K562 (cell line): ENCODE measurements at regions not wholly inside any gene's neighbourhood (a gene's known extent, or its start where the extent isn't known, plus 50 kb on each side); places are given as distances from the start of the nearest gene placed in this dataset.

Experiments
- ARHGAP35 ChIP-seq: fragments of 450-650 bp; IDR thresholded peaks from 2 replicates; pipeline ENCODE4 v1.6.1; 2018; ENCODE audit not compliant: partially characterized antibody
- ASH1L ChIP-seq: fragments of 450-650 bp; IDR thresholded peaks from 2 replicates; pipeline ENCODE4 v1.6.1; 2018; ENCODE audit warnings: borderline replicate concordance, mild to moderate bottlenecking, low read depth; ENCODE audit not compliant: partially characterized antibody
- BDP1 ChIP-seq: IDR thresholded peaks from 3 replicates; pipeline ENCODE4 v1.6.1; 2011; ENCODE audit not compliant: insufficient read length, insufficient read depth
- CEBPB ChIP-seq: fragments of 450-650 bp; IDR thresholded peaks from 2 replicates; pipeline ENCODE4 v1.6.1; 2016; ENCODE audit warnings: missing genetic modification characterization, missing compliant biosample characterization
- DACH1 ChIP-seq: fragments of 450-650 bp; IDR thresholded peaks from 2 replicates; pipeline ENCODE4 v1.6.1; 2018; ENCODE audit not compliant: partially characterized antibody
- EP300 ChIP-seq: IDR thresholded peaks from 2 replicates; pipeline ENCODE4 v1.6.1; 2012; ENCODE audit warnings: low read length, improper control_type of control experiment
- ERF ChIP-seq: fragments of 450-650 bp; formaldehyde crosslinking; IDR thresholded peaks from 2 replicates; pipeline ENCODE4 v1.4.0; 2020; ENCODE audit warnings: mild to moderate bottlenecking, mixed read lengths
- ETV6 ChIP-seq, 3 experiments: fragments of 150-350 bp in 1 of 3; sonication (generic) in 1 of 3; formaldehyde crosslinking in 1 of 3; IDR thresholded peaks; 2 replicates each; pipeline versions ENCODE4 v1.6.1 to v1.8.0; 2014 to 2022; ENCODE audit warnings: borderline replicate concordance in 2 of 3, low read depth in 2 of 3, antibody characterized with exemption in 1 of 3, low read length in 1 of 3, mild to moderate bottlenecking in 1 of 3, missing genetic modification reagents in 1 of 3
- FOS ChIP-seq: IDR thresholded peaks from 3 replicates; pipeline ENCODE4 v1.6.1; 2011; ENCODE audit not compliant: insufficient read length; ENCODE audit errors: extremely low read depth
- FOXA3 ChIP-seq, 2 experiments: fragments of 450-650 bp in 1 of 2; sonication (generic) in 1 of 2; formaldehyde crosslinking; IDR thresholded peaks in 1 of 2; conservative IDR thresholded peaks in 1 of 2; 2 replicates each; pipeline versions ENCODE4 v1.4.0 to v1.8.0; 2020 to 2022; ENCODE audit warnings: mild to moderate bottlenecking in 2 of 2, missing genetic modification reagents in 1 of 2
- GABPA ChIP-seq: fragments of 200-800 bp; sonication (Bioruptor generic); conservative IDR thresholded peaks from 2 replicates; pipeline ENCODE4 v1.6.1; 2016; ENCODE audit warnings: low read depth, missing genetic modification characterization, missing compliant biosample characterization
- HNRNPK ChIP-seq: fragments of 200-400 bp; formaldehyde crosslinking; IDR thresholded peaks from one replicate; pipeline ENCODE4 v1.6.1; 2018; ENCODE audit warnings: mild to moderate bottlenecking, low read depth, low read length; ENCODE audit not compliant: poor library complexity, severe bottlenecking
- NR1H2 ChIP-seq: sonication (generic); formaldehyde crosslinking; IDR thresholded peaks from 2 replicates; pipeline ENCODE4 v1.4.0; 2020; ENCODE audit warnings: mild to moderate bottlenecking, missing genetic modification reagents
- NR2C1 ChIP-seq, 2 experiments: fragments of 450-650 bp; IDR thresholded peaks; 2 replicates each; pipeline ENCODE4 v1.6.1; 2017; ENCODE audit warnings: mild to moderate bottlenecking in 2 of 2, antibody characterized with exemption in 1 of 2, inconsistent platforms in 1 of 2, missing compliant biosample characterization in 1 of 2, missing genetic modification characterization in 1 of 2
- POU5F1 ChIP-seq: fragments of 150-350 bp; IDR thresholded peaks from 2 replicates; pipeline ENCODE4 v1.6.1; 2014; ENCODE audit warnings: borderline replicate concordance, low read length, low read depth, mild to moderate bottlenecking; ENCODE audit not compliant: partially characterized antibody
- RBM34 ChIP-seq: fragments of 200-400 bp; formaldehyde crosslinking; IDR thresholded peaks from 2 replicates; pipeline ENCODE4 v1.6.1; 2018; ENCODE audit warnings: low read length, borderline replicate concordance; ENCODE audit not compliant: insufficient read depth
- TSC22D4 ChIP-seq: fragments of 450-650 bp; IDR thresholded peaks from 2 replicates; pipeline ENCODE4 v1.6.1; 2016; ENCODE audit warnings: missing genetic modification characterization, missing biosample characterization, control low read depth
- ZNF121 ChIP-seq: sonication (generic); formaldehyde crosslinking; conservative IDR thresholded peaks from 2 replicates; pipeline ENCODE4 v1.8.0; 2022; ENCODE audit warnings: missing genetic modification reagents
- ZNF347 ChIP-seq: fragments of 450-650 bp; formaldehyde crosslinking; IDR thresholded peaks from 2 replicates; pipeline ENCODE4 v1.4.0; 2020; ENCODE audit warnings: low read depth, mild to moderate bottlenecking, moderate library complexity
- TF ChIP-seq, protein P1 (sequence below), 2 experiments: IDR thresholded peaks; 2 replicates each; pipeline ENCODE4 v1.6.1; 2012; ENCODE audit warnings: improper control_type of control experiment in 2 of 2, low read depth in 2 of 2, low read length in 2 of 2, borderline replicate concordance in 1 of 2
- TF ChIP-seq, protein P2 (sequence below): sonication (generic); IDR thresholded peaks from 2 replicates; pipeline ENCODE4 v1.6.1; 2016
- TF ChIP-seq, protein P3 (sequence below): fragments of 450-650 bp; IDR thresholded peaks from 2 replicates; pipeline ENCODE4 v1.6.1; 2016; ENCODE audit warnings: mild to moderate bottlenecking

DNA sequence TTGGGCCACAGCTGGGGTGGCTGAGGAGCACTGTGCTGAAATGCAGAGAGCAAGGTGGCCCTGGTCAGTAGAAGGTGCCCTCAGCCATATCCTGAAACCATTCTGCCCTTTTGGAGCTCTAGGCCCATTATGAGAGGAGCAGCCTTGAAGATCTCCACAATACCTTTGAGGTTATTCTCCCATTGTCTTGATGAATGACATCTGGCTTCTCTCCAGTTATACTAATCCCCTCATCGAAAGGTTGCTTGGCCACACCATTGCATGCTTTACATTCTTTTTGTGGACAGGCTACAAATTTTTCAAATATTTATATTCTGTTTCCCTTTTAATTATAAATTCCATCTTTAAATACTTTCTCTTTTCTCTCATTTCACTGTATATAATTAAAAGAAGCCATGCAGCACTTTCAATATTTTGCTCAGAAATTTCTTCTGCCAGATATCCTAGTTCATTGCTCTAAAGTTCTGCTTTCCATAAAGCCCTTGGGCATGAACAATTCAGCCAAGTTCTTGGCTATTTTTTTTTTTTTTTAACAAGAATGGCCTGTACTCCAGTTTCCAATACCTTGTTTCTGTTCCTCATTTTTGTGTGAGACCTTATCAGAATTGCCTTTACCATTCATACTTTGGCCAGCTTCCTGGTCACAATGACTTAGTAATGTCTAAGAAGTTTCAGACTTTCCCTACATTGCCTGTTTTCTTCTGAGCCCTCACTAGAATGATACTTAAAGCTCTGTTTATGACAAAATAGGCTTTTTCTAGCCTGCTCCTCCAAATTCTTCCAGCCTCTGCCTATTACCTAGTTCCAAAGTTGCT, 138.9 kb upstream of the SGO1 start (continued):
- TF ChIP-seq ZNF121, result no peak
- TF ChIP-seq CEBPB (tag), result no peak
- TF ChIP-seq, protein P1, sequence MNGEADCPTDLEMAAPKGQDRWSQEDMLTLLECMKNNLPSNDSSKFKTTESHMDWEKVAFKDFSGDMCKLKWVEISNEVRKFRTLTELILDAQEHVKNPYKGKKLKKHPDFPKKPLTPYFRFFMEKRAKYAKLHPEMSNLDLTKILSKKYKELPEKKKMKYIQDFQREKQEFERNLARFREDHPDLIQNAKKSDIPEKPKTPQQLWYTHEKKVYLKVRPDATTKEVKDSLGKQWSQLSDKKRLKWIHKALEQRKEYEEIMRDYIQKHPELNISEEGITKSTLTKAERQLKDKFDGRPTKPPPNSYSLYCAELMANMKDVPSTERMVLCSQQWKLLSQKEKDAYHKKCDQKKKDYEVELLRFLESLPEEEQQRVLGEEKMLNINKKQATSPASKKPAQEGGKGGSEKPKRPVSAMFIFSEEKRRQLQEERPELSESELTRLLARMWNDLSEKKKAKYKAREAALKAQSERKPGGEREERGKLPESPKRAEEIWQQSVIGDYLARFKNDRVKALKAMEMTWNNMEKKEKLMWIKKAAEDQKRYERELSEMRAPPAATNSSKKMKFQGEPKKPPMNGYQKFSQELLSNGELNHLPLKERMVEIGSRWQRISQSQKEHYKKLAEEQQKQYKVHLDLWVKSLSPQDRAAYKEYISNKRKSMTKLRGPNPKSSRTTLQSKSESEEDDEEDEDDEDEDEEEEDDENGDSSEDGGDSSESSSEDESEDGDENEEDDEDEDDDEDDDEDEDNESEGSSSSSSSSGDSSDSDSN (IDR thresholded peaks at IDR 0.05; ENCODE audit: borderline replicate concordance in 1 of 2, low read depth in 2 of 2, low read length in 2 of 2), result no peak
- TF ChIP-seq ASH1L, result peak; percentile 22
- TF ChIP-seq ETV6 (IDR thresholded peaks at IDR 0.05; ENCODE audit: borderline replicate concordance in 1 of 2, low read depth in 2 of 2, low read length in 1 of 2), result no peak
- no peak for TF ChIP-seq ETV6 (CRISPR knock-in tag; IDR thresholded peaks at IDR 0.05; ENCODE audit: borderline replicate concordance)
- no peak for TF ChIP-seq NR1H2
- TF ChIP-seq FOS, result no peak
- TF ChIP-seq, protein P2, sequence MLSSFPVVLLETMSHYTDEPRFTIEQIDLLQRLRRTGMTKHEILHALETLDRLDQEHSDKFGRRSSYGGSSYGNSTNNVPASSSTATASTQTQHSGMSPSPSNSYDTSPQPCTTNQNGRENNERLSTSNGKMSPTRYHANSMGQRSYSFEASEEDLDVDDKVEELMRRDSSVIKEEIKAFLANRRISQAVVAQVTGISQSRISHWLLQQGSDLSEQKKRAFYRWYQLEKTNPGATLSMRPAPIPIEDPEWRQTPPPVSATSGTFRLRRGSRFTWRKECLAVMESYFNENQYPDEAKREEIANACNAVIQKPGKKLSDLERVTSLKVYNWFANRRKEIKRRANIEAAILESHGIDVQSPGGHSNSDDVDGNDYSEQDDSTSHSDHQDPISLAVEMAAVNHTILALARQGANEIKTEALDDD, result peak; percentile 82
- TF ChIP-seq HNRNPK, result no peak
- no peak for TF ChIP-seq TSC22D4 (tag)
- TF ChIP-seq FOXA3 (CRISPR knock-in tag; conservative IDR thresholded peaks at IDR 0.05 in 1 of 2, IDR thresholded peaks at IDR 0.05 in 1 of 2), result no peak
- TF ChIP-seq ERF, result no peak
- no peak for TF ChIP-seq DACH1
- no peak for TF ChIP-seq NR2C1 (IDR thresholded peaks at IDR 0.05)
- TF ChIP-seq NR2C1 (tag; IDR thresholded peaks at IDR 0.05), result no peak
- no peak for TF ChIP-seq POU5F1
- TF ChIP-seq ARHGAP35, result no peak
- TF ChIP-seq GABPA (tag), result no peak; the same call in 1 of the 2 replicates
- TF ChIP-seq BDP1, result no peak
- TF ChIP-seq ZNF347 (CRISPR knock-in tag), result no peak
- no peak for TF ChIP-seq RBM34
- TF ChIP-seq EP300, result peak; percentile 72
- TF ChIP-seq, protein P3, sequence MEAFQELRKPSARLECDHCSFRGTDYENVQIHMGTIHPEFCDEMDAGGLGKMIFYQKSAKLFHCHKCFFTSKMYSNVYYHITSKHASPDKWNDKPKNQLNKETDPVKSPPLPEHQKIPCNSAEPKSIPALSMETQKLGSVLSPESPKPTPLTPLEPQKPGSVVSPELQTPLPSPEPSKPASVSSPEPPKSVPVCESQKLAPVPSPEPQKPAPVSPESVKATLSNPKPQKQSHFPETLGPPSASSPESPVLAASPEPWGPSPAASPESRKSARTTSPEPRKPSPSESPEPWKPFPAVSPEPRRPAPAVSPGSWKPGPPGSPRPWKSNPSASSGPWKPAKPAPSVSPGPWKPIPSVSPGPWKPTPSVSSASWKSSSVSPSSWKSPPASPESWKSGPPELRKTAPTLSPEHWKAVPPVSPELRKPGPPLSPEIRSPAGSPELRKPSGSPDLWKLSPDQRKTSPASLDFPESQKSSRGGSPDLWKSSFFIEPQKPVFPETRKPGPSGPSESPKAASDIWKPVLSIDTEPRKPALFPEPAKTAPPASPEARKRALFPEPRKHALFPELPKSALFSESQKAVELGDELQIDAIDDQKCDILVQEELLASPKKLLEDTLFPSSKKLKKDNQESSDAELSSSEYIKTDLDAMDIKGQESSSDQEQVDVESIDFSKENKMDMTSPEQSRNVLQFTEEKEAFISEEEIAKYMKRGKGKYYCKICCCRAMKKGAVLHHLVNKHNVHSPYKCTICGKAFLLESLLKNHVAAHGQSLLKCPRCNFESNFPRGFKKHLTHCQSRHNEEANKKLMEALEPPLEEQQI, result no peak
